ENCODE measurements at regions not wholly inside any gene's neighbourhood (a gene's known extent, or its start where the extent isn't known, plus 50 kb on each side); places are given as distances from the start of the nearest gene placed in this dataset.
"Not testable (repeated sequence)": the region's sequence is repeated elsewhere in the genome, so short reads cannot be mapped to it uniquely, and the experiment has no call there.

DNA sequence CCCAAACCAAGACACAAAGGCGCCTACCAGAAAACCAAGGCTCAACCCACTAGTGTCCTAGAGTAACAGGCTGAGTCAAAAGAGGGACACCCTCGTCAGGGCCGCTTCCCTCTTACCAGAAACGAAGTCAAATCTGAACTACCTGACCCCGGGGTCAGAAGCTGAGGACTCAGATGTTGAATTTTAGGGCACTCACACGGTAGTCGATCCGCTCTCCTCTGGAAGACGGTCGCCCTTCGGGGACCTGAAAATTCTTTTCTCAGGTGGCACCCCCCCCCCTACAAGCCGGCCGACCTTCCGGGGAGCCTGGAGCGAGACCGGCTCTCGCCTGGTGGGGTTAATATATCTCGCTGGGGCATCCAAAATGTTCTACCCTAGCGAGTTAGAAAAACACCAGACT, 121.1 kb upstream of the KCNJ3 start:
- TF ChIP-seq, protein P1, sequence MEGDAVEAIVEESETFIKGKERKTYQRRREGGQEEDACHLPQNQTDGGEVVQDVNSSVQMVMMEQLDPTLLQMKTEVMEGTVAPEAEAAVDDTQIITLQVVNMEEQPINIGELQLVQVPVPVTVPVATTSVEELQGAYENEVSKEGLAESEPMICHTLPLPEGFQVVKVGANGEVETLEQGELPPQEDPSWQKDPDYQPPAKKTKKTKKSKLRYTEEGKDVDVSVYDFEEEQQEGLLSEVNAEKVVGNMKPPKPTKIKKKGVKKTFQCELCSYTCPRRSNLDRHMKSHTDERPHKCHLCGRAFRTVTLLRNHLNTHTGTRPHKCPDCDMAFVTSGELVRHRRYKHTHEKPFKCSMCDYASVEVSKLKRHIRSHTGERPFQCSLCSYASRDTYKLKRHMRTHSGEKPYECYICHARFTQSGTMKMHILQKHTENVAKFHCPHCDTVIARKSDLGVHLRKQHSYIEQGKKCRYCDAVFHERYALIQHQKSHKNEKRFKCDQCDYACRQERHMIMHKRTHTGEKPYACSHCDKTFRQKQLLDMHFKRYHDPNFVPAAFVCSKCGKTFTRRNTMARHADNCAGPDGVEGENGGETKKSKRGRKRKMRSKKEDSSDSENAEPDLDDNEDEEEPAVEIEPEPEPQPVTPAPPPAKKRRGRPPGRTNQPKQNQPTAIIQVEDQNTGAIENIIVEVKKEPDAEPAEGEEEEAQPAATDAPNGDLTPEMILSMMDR (IDR thresholded peaks at IDR 0.05; ENCODE audit: unreplicated experiment): no peak
- intact Hi-C loops (cut with micrococcal nuclease): no loop called here
- no peaks in the 10 kb centered on the region for H3K4me1 Mint-ChIP-seq (ENCODE audit: insufficient read depth, unreplicated experiment)
- H3K36me3 Mint-ChIP-seq (ENCODE audit: insufficient read depth, unreplicated experiment): peaks cover 2% of the 10 kb centered on the region
- no peak for DNase-seq (ENCODE audit: unreplicated experiment)
- POLR2A ChIA-PET: no interaction called here
- no peak overlapping the region for H3K27ac Mint-ChIP-seq (ENCODE audit: low read depth, unreplicated experiment)
- no peak overlapping the region for H3K4me3 Mint-ChIP-seq (ENCODE audit: unreplicated experiment)
- no peaks in the 10 kb centered on the region for H3K27me3 Mint-ChIP-seq (ENCODE audit: insufficient read depth, unreplicated experiment)
- CTCF ChIA-PET: no interaction called here
- H3K9me3 Mint-ChIP-seq (ENCODE audit: unreplicated experiment): no peaks in the 10 kb centered on the region
- no TSS peak for BruUV-seq (replicated peaks)

DNA sequence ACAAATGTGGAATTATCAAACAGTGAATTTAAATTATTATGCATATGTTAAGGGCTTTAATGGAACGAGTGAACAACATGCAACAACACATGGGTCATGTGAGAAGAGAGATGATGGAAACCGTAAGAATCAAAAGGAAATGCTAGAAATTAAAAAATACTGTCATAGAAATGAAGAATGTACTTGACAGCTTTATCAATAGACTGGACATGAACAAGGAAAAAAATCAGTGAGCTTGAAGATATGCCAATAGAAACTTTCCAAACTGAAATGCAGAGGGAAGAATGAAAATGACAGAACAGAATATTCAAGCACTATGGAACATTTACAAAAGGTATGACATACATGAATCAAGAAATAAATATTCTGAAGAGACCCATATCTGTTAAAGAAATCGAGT, 117.7 kb upstream of the KCNJ3 start:
- Mint-ChIP-seq H3K36me3 (ENCODE audit: insufficient read depth, unreplicated experiment) (peaks cover 6% of the 10 kb centered on the region), H3K4me3 (ENCODE audit: unreplicated experiment) (no peak overlapping the region), H3K27me3 (ENCODE audit: insufficient read depth, unreplicated experiment) (no peaks in the 10 kb centered on the region), H3K9me3 (ENCODE audit: unreplicated experiment) (no peaks in the 10 kb centered on the region), H3K27ac (ENCODE audit: low read depth, unreplicated experiment) (no peak overlapping the region), H3K4me1 (ENCODE audit: insufficient read depth, unreplicated experiment) (no peaks in the 10 kb centered on the region)
- intact Hi-C loops (cut with micrococcal nuclease): no loop called here
- ChIA-PET POLR2A (no interaction called here), CTCF (no interaction called here)
- BruUV-seq (replicated peaks): no TSS peak
- no peak for DNase-seq (ENCODE audit: unreplicated experiment)
- TF ChIP-seq, protein P1 (IDR thresholded peaks at IDR 0.05; ENCODE audit: unreplicated experiment): no peak

GRCh38 chr2:154582694-154583093, 115.8 kb upstream of the KCNJ3 start:
- BruUV-seq (replicated peaks); H3K9me3 Mint-ChIP-seq (ENCODE audit: unreplicated experiment); H3K4me3 Mint-ChIP-seq (ENCODE audit: unreplicated experiment); DNase-seq (ENCODE audit: unreplicated experiment); H3K36me3 Mint-ChIP-seq (ENCODE audit: insufficient read depth, unreplicated experiment); H3K27me3 Mint-ChIP-seq (ENCODE audit: insufficient read depth, unreplicated experiment); H3K4me1 Mint-ChIP-seq (ENCODE audit: insufficient read depth, unreplicated experiment); intact Hi-C loops (cut with micrococcal nuclease); H3K27ac Mint-ChIP-seq (ENCODE audit: low read depth, unreplicated experiment); CTCF ChIA-PET; POLR2A ChIA-PET: not testable (repeated sequence)

- H3K9me3 Mint-ChIP-seq (ENCODE audit: unreplicated experiment); DNase-seq (ENCODE audit: unreplicated experiment); CTCF ChIA-PET; H3K4me3 Mint-ChIP-seq (ENCODE audit: unreplicated experiment); intact Hi-C loops (cut with micrococcal nuclease); H3K27me3 Mint-ChIP-seq (ENCODE audit: insufficient read depth, unreplicated experiment); H3K36me3 Mint-ChIP-seq (ENCODE audit: insufficient read depth, unreplicated experiment); POLR2A ChIA-PET; BruUV-seq (replicated peaks); H3K27ac Mint-ChIP-seq (ENCODE audit: low read depth, unreplicated experiment); H3K4me1 Mint-ChIP-seq (ENCODE audit: insufficient read depth, unreplicated experiment): not testable (repeated sequence)
These were observed 115.2 kb upstream of the KCNJ3 start for GRCh38 chr2:154583274-154583673.

DNA sequence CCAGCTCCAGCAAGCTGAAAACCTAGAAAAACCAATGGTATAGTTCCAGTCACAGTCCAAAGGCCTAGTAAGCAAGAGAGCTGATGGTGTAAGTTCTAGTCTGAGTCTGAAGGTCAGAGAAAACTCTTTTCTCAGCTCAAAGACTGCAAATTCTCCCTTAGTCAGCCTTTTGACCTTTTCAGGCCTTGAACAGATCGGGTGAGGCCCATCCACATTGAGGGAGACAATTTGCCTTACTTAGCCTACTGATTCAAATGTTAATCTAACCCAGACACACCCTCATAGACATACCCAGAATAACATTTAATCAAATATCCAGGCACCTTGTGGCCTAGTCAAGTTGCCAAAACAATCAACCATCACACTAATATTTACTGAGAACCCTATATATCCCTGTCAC, 110.8 kb upstream of the KCNJ3 start:
- BruUV-seq (replicated peaks): no TSS peak
- ChIA-PET POLR2A (no interaction called here), CTCF (interaction anchor here (0.6 to 1.3 kb wide), 2 partner anchors 38 to 692 kb away, joined by 3 to 4 read pairs; no protein-coding TSS in a partner anchor)
- DNase-seq (ENCODE audit: unreplicated experiment): no peak
- TF ChIP-seq, protein P1 (IDR thresholded peaks at IDR 0.05; ENCODE audit: unreplicated experiment): no peak
- no peak overlapping the region for H3K4me3 Mint-ChIP-seq (ENCODE audit: unreplicated experiment)
- no peaks in the 10 kb centered on the region for H3K4me1 Mint-ChIP-seq (ENCODE audit: insufficient read depth, unreplicated experiment)
- peaks cover 24% of the 10 kb centered on the region for H3K27me3 Mint-ChIP-seq (ENCODE audit: insufficient read depth, unreplicated experiment)
- no peaks in the 10 kb centered on the region for H3K9me3 Mint-ChIP-seq (ENCODE audit: unreplicated experiment)
- H3K36me3 Mint-ChIP-seq (ENCODE audit: insufficient read depth, unreplicated experiment): peaks cover under 1% of the 10 kb centered on the region
- H3K27ac Mint-ChIP-seq (ENCODE audit: low read depth, unreplicated experiment): no peak overlapping the region
- intact Hi-C loops (cut with micrococcal nuclease): no loop called here

Data from MCF 10A (cell line).